Suprapubic skin (tissue), 4 donors: ENCODE measurements at regions not wholly inside any gene's neighbourhood (a gene's known extent, or its start where the extent isn't known, plus 50 kb on each side); places are given as distances from the start of the nearest gene placed in this dataset.
"Not testable (repeated sequence)": the region's sequence is repeated elsewhere in the genome, so short reads cannot be mapped to it uniquely, and the experiment has no call there.

Experiments
- DNase-seq, 2 donors: peaks; one replicate each; pipeline ENCODE4 v3.0.0-alpha.2; 2019; ENCODE audit warnings: low spot score in 2 of 2
- H3K27ac ChIP-seq: fragments of 200-600 bp; sonication (generic); one replicate; pipeline ENCODE4 v1.5.1; 2019
- H3K27me3 ChIP-seq: fragments of 200-600 bp; sonication (generic); one replicate; pipeline ENCODE4 v1.5.1; 2019
- H3K36me3 ChIP-seq: fragments of 200-600 bp; sonication (generic); one replicate; pipeline ENCODE4 v1.5.1; 2019
- H3K4me1 ChIP-seq: fragments of 200-600 bp; sonication (generic); one replicate; pipeline ENCODE4 v1.5.1; 2019
- H3K4me3 ChIP-seq: fragments of 200-600 bp; sonication (generic); one replicate; pipeline ENCODE4 v1.5.1; 2019; ENCODE audit warnings: mild to moderate bottlenecking
- H3K9me3 ChIP-seq: fragments of 200-600 bp; sonication (generic); one replicate; pipeline ENCODE4 v1.5.1; 2019
- WGBS: methylation state at CpG from one replicate; pipeline ENCODE4 v1.1.5; 2018; 5-methylcytosine and 5-hydroxymethylcytosine counted together

DNA sequence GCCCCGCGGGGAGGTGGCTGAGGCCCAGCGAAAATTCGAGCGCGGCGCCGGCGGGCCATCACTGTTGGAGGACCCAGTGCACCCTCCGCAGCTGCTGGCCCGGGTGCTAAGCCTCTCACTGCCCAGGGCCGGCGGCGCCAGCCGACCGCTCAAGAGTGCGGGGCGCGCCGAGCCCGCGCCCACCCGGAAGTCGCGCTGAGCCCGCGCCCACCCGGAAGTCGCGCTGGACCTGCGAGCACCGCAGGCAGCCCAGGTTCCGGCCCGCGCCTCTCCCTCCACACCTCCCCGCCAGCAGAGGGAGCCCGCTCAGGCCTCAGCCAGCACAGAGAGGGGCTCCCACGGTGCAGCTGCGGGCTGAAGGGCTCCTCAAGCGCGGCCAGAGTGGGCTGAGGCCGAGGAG lies 165.5 kb upstream of the BDP1 start:
- H3K27me3 ChIP-seq, DNase-seq, H3K9me3 ChIP-seq, H3K4me1 ChIP-seq, H3K36me3 ChIP-seq: not testable (repeated sequence)
- peak overlapping the region; percentile 72 for H3K27ac ChIP-seq
- peak overlapping the region; percentile 41 for H3K4me3 ChIP-seq
- WGBS = no CpG with 5 or more reads among the region's 42 CpGs

GRCh38 chr5:71290979-71291378 lies 164.5 kb upstream of the BDP1 start:
- not testable (repeated sequence) for H3K27me3 ChIP-seq, DNase-seq, H3K4me1 ChIP-seq, H3K36me3 ChIP-seq, H3K27ac ChIP-seq, H3K9me3 ChIP-seq, H3K4me3 ChIP-seq
- 62% methylated on average over 2 of the region's 2 CpGs for whole genome bisulfite sequencing
